ENCODE measurements at regions not wholly inside any gene's neighbourhood (a gene's known extent, or its start where the extent isn't known, plus 50 kb on each side); places are given as distances from the start of the nearest gene placed in this dataset.
A peak's percentile ranks its signal among the peaks of the same experiment; 100 is the strongest.

DNA sequence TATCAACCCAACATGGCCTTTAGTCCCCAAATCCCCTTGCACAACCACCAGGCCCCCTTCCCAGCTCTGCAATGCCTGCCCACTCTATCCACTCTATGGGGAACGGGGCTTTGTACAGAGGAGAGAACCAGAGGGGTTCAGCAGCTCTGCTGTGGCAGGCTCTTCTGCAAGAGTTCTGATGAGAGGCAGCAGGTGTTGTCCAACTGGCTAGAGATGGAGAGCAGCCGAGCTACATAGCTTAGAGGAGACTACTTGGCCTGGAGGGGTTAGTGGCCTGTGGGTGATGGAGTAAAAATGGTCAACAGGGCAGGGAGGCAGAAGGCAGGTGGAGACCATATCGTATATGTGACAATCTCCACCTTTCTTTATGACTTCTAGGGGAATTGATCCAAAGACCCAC lies 103.0 kb downstream of the QPCT start:
- Histone ChIP-seq H3K36me3 (no peaks in the 10 kb centered on the region), H3K27ac (no peak overlapping the region), H3K9me3 (ENCODE audit: severe bottlenecking) (no peaks in the 10 kb centered on the region), H3K27me3 (ENCODE audit: insufficient read depth, low read depth, severe bottlenecking) (no peaks in the 10 kb centered on the region), H3K4me3 (ENCODE audit: low read depth, low read length) (no peak overlapping the region)
- no peak for DNase-seq
- TF ChIP-seq, protein P1, sequence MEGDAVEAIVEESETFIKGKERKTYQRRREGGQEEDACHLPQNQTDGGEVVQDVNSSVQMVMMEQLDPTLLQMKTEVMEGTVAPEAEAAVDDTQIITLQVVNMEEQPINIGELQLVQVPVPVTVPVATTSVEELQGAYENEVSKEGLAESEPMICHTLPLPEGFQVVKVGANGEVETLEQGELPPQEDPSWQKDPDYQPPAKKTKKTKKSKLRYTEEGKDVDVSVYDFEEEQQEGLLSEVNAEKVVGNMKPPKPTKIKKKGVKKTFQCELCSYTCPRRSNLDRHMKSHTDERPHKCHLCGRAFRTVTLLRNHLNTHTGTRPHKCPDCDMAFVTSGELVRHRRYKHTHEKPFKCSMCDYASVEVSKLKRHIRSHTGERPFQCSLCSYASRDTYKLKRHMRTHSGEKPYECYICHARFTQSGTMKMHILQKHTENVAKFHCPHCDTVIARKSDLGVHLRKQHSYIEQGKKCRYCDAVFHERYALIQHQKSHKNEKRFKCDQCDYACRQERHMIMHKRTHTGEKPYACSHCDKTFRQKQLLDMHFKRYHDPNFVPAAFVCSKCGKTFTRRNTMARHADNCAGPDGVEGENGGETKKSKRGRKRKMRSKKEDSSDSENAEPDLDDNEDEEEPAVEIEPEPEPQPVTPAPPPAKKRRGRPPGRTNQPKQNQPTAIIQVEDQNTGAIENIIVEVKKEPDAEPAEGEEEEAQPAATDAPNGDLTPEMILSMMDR (IDR thresholded peaks at IDR 0.05; ENCODE audit: low read depth, low read length) = no peak

- no peaks in the 10 kb centered on the region for H3K9me3 ChIP-seq (ENCODE audit: severe bottlenecking)
Measured at GRCh38 chr2:37448342-37449120, 104.1 kb downstream of the QPCT start.

DNA sequence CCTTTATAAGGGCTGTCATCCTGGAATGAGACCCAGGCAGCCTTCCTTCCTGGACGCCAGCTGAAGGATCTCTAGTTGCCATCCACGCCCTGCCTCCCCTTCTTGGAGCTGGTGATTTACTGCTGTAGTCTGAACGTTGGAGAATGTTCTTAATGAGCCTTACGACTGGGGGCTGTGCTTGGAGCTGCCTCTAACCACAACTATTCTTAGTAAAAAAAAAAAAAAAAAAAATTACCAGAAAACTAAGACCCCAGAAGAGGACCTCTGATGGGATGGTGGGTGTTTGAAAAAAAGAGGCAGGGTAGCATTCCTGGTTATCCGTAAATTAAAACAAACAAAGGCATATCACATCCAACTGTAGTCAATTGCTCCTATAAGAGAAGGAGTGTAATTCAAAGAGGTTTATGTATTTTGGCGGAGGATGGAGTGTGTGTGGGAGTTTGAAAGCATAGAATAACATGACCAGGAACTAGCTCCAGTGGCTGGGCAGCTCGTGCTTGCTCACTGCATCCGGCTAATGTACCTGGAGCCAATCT lies 105.4 kb downstream of the QPCT start:
- no peak overlapping the region for H3K27ac ChIP-seq
- no peak overlapping the region for H3K4me3 ChIP-seq (ENCODE audit: low read depth, low read length)
- H3K9me3 ChIP-seq (ENCODE audit: severe bottlenecking) = no peaks in the 10 kb centered on the region
- TF ChIP-seq, protein P1 (IDR thresholded peaks at IDR 0.05; ENCODE audit: low read depth, low read length) = no peak
- no peaks in the 10 kb centered on the region for H3K36me3 ChIP-seq
- no peaks in the 10 kb centered on the region for H3K27me3 ChIP-seq (ENCODE audit: insufficient read depth, low read depth, severe bottlenecking)
- DNase-seq = no peak

More at GRCh38 chr2:37448342-37449120, 104.1 kb downstream of the QPCT start:
- DNase-seq = no peak
- TF ChIP-seq, protein P1 (IDR thresholded peaks at IDR 0.05; ENCODE audit: low read depth, low read length) = no peak
- no peak overlapping the region for H3K27ac ChIP-seq
- H3K36me3 ChIP-seq = no peaks in the 10 kb centered on the region
- H3K4me3 ChIP-seq (ENCODE audit: low read depth, low read length) = no peak overlapping the region
- no peaks in the 10 kb centered on the region for H3K27me3 ChIP-seq (ENCODE audit: insufficient read depth, low read depth, severe bottlenecking)

DNA sequence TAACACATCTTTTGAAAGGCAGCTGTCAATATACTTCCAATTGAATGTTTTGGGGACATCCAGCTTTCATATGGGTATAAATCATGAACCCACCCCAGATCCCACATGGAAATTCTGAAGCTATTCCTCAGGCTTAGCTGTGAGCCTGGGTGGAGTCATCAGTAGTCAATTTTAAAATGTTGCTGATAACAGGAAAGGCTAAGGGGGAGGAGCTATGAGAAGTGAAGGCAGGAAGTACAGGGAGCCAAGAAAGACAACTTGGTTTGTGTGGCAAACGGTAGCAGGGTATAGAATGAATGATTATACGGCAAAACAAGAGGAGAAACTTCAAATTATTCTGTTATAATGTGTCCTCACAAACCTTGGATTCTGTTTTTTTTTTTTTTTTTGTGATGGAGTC lies 108.6 kb downstream of the QPCT start:
- H3K27me3 ChIP-seq (ENCODE audit: insufficient read depth, low read depth, severe bottlenecking) = no peaks in the 10 kb centered on the region
- DNase-seq = no peak
- no peak overlapping the region for H3K27ac ChIP-seq
- TF ChIP-seq, protein P1 (IDR thresholded peaks at IDR 0.05; ENCODE audit: low read depth, low read length) = no peak
- H3K9me3 ChIP-seq (ENCODE audit: severe bottlenecking) = no peaks in the 10 kb centered on the region
- H3K36me3 ChIP-seq = no peaks in the 10 kb centered on the region
- no peak overlapping the region for H3K4me3 ChIP-seq (ENCODE audit: low read depth, low read length)

- peak; percentile 19 for DNase-seq
- TF ChIP-seq, protein P1 (IDR thresholded peaks at IDR 0.05; ENCODE audit: low read depth, low read length) = no peak
- no peaks in the 10 kb centered on the region for H3K27me3 ChIP-seq (ENCODE audit: insufficient read depth, low read depth, severe bottlenecking)
- no peaks in the 10 kb centered on the region for H3K9me3 ChIP-seq (ENCODE audit: severe bottlenecking)
- no peaks in the 10 kb centered on the region for H3K36me3 ChIP-seq
- H3K4me3 ChIP-seq (ENCODE audit: low read depth, low read length) = no peak overlapping the region
- no peak overlapping the region for H3K27ac ChIP-seq
Measured at GRCh38 chr2:37454851-37455762, 110.7 kb downstream of the QPCT start.
